GM18505 (cell line): ENCODE measurements at regions not wholly inside any gene's neighbourhood (a gene's known extent, or its start where the extent isn't known, plus 50 kb on each side); places are given as distances from the start of the nearest gene placed in this dataset.

Source experiments
- ATAC-seq: cut with Tn5 transposase; IDR thresholded peaks from one replicate; pipeline ENCODE4 v1.9.1; 2021; ENCODE audit not compliant: unreplicated experiment
- POLR2A ChIP-seq: IDR thresholded peaks from 4 replicates; pipeline ENCODE4 v1.6.1; 2011; ENCODE audit warnings: borderline replicate concordance; ENCODE audit not compliant: insufficient read depth, insufficient read length; ENCODE audit errors: extremely low read depth

DNA sequence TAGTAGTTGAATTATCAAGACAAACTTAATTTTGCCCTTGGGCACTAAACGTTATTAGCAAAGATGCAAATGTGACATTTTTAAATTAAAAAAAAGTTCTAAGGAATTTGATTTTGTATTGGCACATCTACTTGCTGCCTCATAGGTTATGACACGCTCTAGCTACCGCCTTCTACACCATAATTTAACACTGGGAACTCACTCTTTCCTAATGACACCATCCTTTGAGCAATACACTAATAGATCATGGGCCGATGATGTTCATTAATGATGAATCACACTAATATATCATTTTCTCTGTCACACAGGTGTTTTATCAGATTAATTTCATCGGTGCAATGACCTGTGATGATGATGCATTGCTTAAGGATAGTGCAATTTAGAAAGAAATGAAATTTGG lies 528.8 kb upstream of the PCDH9 start:
- ATAC-seq: no peak
- no peak for TF ChIP-seq POLR2A

DNA sequence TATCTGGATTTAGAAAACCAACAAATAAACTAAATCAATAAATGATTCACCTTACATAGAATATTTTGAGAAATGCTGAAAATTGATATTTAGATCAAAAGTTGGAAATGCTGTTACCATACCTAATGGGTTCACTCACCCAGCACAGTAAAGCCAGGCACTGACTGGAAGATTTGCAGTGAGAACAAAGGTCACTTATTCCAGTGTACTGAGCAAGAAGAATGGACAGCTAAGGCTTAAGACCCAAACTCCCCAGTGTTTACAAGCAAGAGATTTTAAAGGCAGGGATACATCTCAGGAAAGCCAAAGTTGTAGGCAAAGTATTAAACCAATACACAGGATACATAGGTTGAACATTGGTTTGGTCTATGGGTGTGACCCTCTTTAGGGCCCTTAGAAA lies 523.9 kb upstream of the PCDH9 start:
- no peak for TF ChIP-seq POLR2A
- no peak for ATAC-seq

DNA sequence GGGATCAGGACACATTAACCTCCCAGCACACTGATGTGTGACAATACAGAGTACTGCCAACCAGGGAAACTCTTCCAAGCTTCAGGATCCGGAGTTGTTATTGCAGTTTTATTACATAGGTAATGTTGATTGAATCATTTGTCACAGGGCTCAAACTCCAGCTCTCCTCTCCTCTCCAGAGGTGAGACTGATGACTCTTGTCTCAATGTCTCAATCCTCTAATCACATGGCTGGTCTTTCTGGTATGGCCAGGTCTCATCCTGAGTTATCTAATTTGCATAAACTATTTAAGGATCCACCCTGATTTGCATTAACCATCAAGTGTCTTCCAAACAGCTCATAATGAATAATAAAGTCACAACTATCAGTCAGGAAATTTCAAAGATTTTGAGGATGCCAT lies 522.6 kb upstream of the PCDH9 start:
- no peak for TF ChIP-seq POLR2A

DNA sequence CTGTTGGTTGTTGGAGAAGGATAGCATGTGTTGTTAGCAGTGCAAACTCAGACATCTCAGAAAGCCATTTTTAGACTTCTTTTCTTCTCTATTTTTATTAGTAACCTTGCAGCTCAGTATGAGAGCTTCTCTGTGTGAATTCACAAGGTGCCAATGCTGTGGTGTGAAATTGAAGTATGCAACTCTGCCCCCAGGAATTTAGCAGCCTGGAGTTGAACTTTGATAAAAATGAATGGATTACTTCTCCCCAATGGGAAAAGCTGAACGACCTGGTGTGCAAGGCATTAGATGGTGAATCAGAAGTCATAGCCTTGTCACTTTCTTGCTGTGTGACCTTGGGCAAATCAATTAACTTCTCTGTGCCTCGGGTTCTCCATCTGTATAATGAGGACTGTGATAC lies 512.3 kb upstream of the PCDH9 start:
- ATAC-seq: no peak
- TF ChIP-seq POLR2A: no peak

More for the DNA sequence above, 522.6 kb upstream of the PCDH9 start:
- ATAC-seq: no peak

- ATAC-seq: no peak
- TF ChIP-seq POLR2A: no peak
These were observed 510.9 kb upstream of the PCDH9 start for GRCh38 chr13:67740871-67741535.

GRCh38 chr13:67736646-67737420 lies 506.7 kb upstream of the PCDH9 start:
- no peak for ATAC-seq
- TF ChIP-seq POLR2A: no peak

DNA sequence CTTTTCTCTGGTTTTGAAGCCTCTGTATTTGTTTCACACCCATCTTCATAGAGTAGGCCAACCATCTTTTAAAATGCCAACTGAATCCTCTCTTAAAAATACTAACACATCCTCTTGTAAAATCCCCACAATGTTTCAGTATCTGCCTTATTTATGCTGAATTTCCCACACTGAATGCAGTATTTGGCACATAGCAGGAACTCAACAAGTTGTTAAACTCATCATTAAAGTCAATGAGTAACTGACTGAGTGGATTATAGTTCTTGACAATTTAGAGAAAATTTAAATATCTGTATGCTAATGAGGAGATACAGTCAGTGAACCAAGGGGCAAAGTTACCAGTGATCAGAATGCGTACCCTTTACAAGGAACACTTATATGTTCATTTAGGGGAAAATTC lies 505.5 kb upstream of the PCDH9 start:
- no peak for ATAC-seq
- no peak for TF ChIP-seq POLR2A

DNA sequence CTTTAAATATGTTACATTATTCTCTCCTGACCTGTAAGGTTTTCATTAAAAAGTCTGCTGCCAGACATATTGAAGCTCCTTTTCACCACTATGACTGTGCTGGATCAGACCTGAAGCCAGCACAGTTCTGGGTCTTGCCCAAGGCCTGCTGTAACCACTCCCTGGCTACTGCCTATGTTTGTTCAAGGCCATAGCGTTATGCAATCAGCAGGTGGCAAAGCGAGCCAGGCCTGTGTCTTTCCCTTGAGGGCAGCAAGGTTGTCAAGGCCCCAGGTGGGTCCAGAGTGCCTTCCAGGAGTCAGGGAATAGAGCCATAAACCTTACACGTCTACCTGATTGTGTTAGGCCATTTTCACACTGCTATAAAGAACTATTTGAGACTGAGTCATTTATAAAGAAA lies 496.8 kb upstream of the PCDH9 start:
- TF ChIP-seq POLR2A: no peak
- ATAC-seq: no peak

DNA sequence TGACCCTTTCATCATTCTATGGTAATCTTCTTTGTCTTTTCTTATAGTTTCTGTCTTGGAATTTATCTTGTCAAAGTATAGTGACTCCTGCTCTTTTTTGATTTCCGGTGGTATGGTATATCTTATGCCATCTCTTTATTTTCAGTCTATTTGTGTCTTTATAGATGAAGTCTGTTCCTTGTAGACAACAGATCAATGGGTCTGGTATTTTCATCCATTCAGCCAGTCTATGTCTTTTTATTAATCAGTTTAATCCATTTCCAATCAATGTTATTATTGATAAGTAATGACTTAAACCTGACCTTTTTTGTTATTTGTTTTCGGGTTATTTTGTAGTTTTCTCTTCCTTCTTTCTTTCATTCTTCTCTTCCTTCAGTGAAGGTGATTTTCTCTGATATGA lies 495.9 kb upstream of the PCDH9 start:
- no peak for TF ChIP-seq POLR2A
- no peak for ATAC-seq

DNA sequence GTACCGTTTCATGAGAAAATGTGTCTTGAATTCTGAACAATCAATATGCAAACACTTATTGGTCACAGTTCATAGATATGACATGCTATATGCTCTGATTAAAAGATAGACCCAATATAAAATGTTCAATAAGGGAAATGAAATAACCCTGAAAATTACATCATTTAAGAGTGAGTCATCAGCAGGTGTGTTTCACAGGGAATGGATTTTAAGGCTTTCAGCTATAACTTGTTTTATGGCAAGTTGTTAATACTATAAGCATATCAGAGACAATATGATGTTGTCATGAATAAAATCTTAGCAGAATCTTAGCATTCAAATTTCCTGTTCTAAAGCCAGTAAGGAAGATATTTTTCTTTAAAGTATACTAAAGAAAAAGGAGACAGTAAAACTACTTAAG lies 483.4 kb upstream of the PCDH9 start:
- ATAC-seq: no peak
- no peak for TF ChIP-seq POLR2A

DNA sequence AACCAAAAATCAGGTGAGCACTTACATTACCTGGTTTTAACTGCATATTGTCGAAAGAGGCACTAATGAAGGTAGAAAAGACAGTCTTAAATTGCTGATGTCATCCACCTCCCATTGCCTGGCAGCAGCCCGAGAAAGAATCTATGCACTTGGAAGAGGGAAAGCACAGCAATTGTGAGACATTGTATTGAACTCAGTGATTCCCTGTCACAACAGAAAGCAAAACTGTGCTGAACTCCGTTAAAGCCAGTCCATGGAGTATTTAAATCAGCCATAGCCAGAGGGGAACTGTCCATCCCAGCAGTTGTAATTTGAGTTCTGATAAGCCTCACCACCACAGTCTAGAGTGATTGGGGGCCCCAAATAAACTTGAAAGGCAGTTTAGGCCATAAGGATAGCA lies 466.6 kb upstream of the PCDH9 start:
- TF ChIP-seq POLR2A: no peak
- ATAC-seq: no peak

DNA sequence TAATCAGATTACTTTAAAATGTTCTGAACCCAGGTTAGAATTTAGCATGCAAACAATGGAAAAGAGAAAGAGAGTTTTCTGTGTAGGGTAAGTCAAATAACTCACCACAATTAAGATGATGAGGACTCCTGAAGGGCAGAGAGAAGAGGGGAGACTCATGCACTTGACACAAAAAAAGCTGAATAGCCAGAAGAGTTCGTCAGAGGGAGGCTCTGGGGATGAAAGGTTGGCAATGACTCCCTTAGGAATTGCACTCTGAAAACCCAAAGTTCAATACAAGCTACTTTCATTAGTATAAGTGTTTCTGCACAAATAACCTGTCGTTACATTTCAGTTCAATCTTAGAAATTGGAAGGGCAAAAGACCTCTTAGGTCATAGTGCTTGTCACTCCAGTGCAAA lies 434.4 kb upstream of the PCDH9 start:
- no peak for TF ChIP-seq POLR2A
- ATAC-seq: no peak

- ATAC-seq: no peak
- no peak for TF ChIP-seq POLR2A
These were observed 432.9 kb upstream of the PCDH9 start for GRCh38 chr13:67662997-67663396.

- no peak for ATAC-seq
These were observed 422.8 kb upstream of the PCDH9 start for GRCh38 chr13:67652887-67653286.

More at GRCh38 chr13:67652887-67653286, 422.8 kb upstream of the PCDH9 start:
- TF ChIP-seq POLR2A: no peak
